ENCODE measurements at regions not wholly inside any gene's neighbourhood (a gene's known extent, or its start where the extent isn't known, plus 50 kb on each side); places are given as distances from the start of the nearest gene placed in this dataset.

DNA sequence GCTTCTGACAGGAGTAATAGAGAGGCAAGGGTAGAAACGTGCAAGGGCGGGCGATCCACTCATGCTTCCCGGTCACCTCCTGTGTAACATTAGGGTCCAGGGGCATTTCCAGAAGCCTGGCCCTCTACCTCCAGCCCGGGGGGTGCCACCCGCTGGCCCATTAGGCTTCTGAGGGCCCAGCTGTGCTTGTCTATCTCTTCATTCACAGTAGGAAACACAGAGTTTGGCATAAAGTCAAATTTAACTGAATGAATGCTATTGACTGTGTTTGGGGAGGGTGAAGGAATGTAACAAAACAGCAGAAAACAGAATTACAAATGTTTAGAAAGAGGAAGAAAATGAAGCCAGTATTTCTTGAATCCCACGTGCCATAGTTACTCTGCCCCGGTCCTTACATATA, 112.4 kb upstream of the SLC66A3 start (continued):
- TF ChIP-seq, protein P1, sequence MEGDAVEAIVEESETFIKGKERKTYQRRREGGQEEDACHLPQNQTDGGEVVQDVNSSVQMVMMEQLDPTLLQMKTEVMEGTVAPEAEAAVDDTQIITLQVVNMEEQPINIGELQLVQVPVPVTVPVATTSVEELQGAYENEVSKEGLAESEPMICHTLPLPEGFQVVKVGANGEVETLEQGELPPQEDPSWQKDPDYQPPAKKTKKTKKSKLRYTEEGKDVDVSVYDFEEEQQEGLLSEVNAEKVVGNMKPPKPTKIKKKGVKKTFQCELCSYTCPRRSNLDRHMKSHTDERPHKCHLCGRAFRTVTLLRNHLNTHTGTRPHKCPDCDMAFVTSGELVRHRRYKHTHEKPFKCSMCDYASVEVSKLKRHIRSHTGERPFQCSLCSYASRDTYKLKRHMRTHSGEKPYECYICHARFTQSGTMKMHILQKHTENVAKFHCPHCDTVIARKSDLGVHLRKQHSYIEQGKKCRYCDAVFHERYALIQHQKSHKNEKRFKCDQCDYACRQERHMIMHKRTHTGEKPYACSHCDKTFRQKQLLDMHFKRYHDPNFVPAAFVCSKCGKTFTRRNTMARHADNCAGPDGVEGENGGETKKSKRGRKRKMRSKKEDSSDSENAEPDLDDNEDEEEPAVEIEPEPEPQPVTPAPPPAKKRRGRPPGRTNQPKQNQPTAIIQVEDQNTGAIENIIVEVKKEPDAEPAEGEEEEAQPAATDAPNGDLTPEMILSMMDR (IDR thresholded peaks at IDR 0.05; ENCODE audit: control extremely low read depth in 1 of 3, insufficient read depth in 1 of 3, low read depth in 1 of 3, low read length in 3 of 3): no peak
- TF ChIP-seq EGR1 (IDR thresholded peaks at IDR 0.05; ENCODE audit: borderline replicate concordance, low read depth, low read length) (no peak), RNF2 (IDR thresholded peaks at IDR 0.05; ENCODE audit: borderline replicate concordance, low read depth, low read length, missing control alignments, poor library complexity, severe bottlenecking) (no peak), CBX8 (IDR thresholded peaks at IDR 0.05; ENCODE audit: borderline replicate concordance, low read depth, low read length) (no peak), RFX5 (IDR thresholded peaks at IDR 0.05; ENCODE audit: borderline replicate concordance, low read depth, low read length) (no peak)

All from H1 (cell line).